Inflammatory macrophage (primary cell): ENCODE measurements at regions not wholly inside any gene's neighbourhood (a gene's known extent, or its start where the extent isn't known, plus 50 kb on each side); places are given as distances from the start of the nearest gene placed in this dataset.

ENCODE experiments used
- DNase-seq, 2 donors: peaks; one replicate each; pipeline ENCODE4 v3.0.0-alpha.2; 2020 to 2022

DNA sequence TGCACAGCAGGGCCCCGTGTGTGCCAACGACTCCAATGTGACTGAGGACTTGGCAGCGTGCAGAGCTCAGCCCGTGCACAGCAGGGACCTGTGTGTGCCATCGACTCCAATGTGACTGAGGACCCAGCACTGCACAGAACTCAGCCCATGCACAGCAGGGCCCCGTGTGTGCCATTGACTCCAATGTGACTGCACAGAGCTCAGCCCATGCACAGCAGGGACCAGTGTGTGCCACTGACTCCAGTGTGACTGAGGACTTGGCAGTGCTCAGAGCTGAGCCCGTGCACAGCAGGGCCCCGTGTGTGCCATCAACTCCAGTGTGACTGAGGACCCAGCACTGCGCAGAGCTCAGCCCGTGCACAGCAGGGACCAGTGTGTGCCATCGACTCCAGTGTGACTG, 347.8 kb upstream of the B3GAT1 start:
- no peak for DNase-seq

DNA sequence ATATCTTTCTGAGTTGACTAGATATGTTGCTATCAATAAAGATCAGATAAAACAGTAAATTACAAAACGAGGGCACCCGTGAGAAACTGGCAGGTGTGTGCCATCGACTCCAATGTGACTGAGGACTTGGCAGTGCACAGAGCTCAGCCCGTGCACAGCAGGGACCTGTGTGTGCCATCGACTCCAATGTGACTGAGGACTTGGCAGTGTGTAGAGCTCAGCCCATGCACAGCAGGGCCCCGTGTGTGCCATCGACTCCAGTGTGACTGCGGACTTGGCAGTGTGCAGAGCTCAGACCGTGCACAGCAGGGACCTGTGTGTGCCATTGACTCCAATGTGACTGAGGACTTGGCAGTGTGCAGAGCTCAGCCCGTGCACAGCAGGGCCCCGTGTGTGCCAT, 347.2 kb upstream of the B3GAT1 start:
- DNase-seq, result no peak

DNA sequence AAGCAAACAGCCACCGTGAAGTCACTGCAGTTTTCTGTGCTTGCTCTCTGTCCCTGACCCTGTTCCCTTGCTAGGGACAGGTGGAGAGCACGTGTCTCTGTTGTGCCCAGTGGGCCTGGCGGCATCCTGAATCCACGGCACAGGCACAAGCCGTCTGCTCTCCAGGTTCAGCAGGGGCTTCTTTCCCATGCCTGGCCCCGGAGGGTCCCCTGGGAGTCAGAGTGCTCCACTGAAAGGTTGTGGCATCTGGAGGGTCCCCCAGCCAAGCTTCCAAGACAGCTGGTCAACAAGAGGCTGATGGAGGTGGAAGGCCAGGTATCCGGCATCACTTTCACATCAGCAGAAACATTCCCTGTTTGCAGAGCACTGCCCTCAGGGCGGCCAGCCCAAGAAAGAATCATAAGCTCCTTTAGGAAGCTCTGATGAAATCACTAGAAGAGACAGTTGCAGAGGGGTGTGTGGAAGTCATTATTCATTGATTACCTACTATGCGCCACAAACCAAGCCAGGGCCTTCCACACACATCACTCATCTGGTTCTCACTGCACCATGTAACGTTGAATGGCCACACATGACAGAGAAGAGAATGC, 346.4 kb upstream of the B3GAT1 start:
- no peak for DNase-seq

DNA sequence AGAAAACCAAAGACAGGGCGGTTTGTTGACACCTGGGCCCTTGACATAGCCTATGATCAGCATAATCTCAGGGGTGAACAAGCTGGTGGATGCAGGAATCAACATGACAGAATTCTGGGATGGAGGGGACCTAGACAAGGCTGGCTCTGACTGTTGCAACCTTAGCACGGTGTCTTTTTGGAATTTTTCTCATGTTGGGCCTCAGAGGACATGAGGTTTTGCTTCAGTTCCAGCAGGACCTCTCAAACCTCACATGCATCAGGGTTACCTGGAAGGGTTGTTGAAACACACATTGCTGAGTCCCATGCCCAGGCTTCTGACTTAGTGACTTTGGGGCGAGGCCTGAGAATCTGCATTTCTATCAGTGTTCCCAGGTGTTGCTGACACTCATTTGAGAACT, 345.6 kb upstream of the B3GAT1 start:
- no peak for DNase-seq

DNA sequence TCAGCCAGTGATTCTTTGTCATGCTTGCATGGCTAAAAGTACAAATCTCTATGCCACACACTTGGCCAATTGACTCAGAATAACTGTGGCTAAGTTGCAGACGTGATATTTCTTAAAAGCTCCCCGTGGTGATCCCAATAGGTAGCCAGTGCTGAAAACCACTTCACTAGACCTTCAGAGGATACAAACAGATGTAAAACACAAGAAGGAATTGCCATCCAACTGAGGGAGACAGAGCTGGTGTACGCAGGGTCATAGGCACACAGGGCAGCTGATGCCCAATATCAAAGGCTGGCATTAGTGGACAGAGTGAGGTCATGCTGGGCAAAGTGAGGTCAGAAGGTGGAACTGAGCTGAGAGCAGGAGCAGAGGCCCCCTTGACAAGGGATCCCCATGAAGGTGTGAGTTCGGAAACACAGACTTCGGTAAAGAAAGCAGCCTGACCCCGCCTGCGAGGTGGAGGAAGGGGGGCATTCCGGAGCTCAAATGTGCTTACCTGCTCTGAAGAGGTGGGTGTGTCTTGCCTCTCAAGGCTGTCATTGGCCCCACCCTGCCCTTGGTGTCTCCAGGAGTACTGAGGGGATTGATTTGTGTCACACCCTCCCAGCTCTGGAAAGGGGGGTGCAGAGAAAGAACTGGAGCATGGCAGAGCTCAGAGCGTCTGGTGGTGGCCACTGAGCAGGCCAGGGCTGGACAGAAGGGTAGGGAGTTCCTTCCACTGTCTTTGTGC, 344.9 kb upstream of the B3GAT1 start:
- DNase-seq, result no peak

DNA sequence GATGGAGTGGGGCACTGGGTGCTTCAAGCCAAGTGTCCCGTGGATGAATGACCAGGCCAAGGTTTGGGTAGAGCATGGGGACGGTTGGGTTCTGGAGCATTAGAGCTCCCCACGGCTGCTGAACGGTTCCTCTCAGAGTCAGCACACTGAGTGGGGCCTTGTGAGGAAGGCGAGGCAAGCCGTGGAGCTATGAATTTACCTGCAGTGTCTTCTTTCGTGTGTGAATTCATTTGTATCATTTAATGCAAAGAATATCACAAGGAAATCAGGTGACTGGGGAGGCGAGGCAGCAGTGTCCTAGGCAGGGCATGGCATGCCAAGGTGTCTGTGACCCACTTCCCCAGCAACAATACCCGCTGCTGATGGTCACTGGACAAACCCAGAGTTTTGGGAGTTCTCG, 343.5 kb upstream of the B3GAT1 start:
- no peak for DNase-seq

DNA sequence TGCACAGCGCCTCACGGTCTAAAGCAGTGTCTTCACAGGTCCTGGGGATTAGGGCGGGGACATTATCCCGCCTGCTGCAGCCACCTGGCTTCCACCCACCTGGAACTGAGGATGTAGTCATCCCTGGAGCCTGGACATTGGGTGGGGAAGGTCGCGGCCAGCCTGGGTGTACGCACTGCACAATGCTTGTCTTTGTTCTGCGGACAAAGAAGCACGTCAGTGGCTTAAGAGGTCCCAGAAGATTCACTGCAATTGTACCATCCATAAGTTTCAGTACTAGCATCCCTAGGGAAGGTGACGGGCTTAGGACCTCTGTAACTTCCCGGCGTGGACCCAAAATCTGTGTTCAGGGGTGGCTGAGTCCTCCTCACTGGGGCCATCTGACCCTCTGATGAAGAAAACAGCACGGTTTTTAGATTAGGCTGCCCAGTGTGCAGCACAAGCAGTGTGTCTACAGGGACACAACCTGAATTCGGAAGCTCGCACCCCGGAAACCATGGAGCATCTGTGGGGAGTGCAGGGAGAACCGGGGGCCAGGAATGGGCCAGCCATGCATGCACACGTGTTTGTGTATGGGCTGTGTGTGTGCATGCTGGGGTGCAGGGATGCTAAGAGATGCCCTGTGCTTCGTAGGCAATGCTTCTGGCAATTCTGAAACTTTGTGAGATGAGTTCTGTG, 342.6 kb upstream of the B3GAT1 start:
- no peak for DNase-seq

DNA sequence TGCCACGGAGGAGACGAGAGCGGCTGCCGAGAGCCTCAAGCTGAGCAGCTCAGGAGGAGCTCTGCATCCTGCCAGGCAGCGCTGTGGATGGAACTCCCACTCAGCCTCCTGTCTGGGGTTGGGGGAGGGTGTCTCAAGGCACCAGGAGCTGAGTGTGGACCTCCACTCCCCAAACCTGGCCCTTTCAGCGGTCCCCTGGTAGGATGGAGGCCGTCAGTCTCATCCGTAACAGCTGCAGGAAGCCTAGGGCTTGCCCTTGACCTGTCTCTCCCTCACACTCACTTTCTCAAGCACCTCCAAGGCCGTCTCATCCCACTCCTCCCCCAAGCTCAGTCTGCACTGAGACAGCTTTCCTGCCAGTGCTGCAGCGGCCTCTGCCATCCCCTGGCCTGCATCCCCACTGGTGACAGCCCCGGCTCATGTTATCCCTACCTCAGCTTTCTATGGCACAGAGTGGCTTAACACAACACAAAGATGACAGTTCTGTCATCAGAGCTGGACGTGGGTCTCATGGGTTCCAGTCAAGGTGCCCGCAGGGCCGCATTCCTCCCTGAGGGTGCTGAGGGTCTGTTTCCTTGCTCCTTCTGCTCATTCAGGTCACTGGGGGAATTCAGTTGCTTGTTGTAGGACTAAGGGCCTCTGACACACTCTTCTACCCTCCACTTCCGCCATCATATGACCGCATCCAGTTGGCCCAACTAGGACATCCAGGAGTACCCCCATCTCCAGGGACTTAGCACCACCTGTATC, 341.9 kb upstream of the B3GAT1 start:
- DNase-seq, result no peak

DNA sequence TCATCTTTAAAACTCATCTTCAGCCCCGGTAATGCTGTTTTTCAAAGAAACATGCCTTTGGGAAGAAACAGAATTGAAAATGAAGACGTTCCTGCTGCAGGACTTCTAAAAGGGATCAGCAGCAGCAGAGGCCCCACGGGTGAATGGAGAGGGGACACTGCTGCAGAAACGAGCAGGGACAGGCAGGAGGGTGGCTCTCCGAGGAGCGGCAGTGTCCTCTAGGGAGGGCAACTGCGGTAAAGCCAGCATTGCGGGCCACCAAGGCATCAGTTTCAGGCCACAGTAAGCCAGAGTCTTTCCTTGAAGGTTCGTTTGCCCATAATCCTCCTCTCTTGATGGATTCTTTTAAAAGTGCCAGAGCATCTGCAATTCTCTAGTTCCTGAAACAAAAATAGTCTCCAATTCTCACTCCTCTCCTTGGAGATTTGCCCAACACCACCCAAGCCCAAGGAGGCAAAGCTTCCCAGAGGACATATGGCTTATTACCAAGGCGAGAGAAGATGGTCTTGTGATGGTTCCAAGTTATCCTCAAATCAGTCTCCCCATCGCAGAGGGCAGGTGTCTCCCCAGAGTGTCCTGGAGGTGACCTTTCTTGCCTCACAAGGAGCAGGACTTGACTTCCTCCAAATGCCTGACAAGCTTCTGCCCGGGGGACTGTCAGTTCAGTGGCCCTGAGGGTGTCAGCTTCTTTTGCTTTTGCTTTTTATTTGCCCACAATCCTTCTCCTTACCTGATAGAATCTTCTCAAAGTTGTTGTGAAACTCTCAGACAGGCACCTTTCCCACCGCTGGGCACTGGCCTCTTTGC, 341.1 kb upstream of the B3GAT1 start:
- no peak for DNase-seq

DNA sequence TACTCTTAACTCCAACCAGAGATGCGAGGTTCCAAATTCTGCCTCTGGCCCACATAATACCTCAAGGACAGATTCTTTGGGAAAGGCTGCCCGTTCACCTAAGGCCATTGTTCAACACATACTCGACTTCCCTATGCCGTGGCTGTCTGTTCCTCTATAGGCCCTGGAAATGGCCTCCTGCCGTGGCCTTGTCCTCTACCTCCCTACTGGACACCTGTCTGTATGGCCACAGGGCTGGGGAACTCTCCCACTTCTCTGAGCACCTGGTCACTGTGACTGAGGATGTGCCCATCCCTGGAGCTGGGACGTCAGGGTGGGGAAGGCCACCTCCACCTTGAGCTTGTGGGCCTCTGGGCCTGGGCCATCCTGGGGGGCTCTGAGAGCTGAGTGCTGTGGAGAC, 340.5 kb upstream of the B3GAT1 start:
- DNase-seq, result no peak

DNA sequence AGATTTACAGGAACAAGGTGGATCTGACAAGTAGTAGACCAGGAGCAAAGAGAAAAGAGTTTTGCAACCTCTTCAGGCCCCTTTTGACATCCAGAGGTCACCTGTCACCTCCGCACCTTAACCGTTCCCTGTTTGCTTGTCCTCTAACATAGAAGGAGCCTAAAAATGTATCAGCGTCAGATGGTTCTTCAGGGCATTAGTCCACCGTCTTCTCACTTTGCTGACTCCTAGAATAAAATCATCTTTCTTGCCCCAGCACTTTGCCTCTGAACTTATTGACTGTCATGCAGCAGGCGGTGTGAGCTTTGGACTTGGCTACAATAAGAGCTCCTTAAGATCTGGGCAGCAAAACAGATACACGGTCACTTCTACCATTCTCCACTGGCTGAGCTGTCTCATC, 339.7 kb upstream of the B3GAT1 start:
- no peak for DNase-seq

DNA sequence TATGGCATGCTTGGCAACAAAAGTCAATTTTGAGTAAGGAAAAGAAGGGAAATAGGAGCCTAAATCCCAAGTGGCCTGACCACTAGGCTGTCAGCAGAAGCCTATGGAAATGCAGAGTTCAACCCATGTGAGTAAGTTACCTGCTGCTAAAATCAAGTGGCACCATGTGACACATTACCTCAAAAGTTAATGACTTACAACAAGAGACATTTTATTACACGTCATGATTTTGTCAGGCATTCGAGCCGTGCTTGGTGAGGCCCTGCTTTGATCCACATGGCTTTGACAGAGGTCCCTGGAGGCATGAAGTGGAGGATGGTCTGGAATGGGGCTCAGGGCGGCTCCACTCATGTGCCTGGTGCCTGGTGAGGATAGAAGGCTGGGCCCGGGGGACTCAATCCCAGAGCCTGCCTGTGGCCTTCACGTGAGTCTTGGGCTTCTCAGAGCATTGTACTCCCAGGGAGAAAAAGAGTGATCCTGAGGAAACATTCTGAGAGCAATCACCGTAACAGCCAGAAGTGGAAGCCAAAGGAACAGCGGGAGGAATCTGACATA, 339.1 kb upstream of the B3GAT1 start:
- no peak for DNase-seq

DNA sequence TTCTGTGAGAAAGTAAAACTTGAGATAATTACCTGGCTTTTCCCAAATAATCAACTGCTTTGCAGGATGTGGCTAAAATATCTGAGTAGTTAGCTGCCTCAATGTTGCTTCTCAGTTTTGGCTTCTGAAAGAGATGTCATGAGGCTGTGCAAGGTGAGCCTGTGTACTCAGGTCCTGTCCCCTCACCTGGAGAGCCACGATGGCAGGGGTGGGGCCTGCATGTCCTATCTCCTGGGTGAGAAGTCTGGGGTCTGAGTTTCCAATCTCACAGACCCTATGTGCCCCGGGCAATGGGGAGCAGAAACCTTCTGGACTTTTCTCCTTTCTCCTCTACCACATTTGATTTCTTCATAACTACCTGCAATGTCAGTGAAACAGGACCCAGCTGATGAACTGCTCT, 338.6 kb upstream of the B3GAT1 start:
- DNase-seq, result no peak

DNA sequence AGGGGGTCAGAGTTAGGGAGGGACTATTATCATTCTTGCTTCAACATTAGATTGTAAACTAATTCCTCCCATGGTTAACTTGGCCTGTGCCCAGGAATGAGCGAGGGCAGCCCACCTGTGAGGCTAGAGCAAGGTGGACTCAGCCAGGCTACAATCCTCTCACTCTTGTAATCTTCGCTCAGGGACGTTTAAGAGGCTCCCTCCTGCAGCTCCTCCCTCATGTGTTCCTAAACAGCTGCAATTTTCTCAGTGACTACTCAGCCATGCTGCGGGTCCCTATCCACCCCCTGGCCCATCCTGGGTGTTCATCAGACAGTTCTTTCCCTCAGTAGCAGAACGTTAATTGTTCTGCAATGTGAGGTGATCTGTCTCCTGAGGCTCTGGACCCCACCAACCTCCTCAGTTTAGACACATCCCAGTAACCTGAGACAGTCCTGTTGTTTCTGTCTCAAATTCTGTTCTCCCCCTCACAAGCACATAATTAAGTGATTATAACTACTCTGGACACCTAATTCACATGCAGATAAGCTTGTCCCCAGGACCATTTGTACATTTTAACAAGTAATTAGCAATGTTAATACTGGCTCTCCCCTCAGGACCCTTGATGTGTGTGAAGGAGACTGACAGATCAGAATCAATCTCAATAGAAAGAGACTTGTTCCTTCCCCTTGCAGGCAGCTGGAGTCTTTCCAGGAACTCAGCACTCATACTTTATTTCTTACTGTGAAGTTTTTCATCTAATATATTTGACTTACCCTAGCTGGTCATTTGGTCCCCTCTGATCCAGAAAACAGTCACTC, 337.2 kb upstream of the B3GAT1 start:
- no peak for DNase-seq

DNA sequence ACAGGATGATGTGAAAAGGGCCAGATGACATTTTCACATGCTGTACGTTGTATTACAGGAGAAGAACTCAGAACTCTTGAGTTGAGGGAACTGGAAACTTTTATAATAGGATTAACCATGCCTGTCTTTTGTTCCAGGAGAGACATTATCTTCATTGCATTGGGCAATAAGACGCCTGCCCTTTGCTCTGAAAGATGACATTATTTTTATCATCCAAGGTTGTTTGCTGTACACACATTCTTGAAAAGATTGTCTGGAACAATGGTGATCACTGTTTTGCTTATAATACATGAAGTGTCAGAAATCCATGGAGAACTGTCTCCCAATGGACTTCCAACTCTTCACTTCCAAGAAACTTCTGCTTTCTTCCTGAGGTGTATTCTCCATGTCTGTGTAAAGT, 334.6 kb upstream of the B3GAT1 start:
- DNase-seq, result no peak

DNA sequence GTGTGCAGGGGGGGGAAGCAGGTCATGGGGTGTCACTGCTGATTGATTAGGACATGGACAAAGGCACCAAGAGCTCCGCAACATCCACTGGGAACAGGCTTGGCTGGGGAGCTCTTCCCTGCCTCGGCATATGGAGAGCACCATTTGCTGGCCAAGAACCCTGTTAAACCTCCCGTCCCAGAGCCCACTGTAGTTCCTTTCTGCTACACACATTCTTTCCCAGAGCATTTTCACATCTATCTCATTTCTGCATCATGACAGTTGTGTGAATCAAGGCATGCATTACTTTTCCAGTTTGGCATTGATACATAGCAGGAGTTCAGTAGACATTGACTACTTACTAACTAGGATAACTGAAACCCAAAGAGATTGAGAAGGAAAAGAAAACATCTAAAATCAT, 333.4 kb upstream of the B3GAT1 start:
- DNase-seq, result no peak

DNA sequence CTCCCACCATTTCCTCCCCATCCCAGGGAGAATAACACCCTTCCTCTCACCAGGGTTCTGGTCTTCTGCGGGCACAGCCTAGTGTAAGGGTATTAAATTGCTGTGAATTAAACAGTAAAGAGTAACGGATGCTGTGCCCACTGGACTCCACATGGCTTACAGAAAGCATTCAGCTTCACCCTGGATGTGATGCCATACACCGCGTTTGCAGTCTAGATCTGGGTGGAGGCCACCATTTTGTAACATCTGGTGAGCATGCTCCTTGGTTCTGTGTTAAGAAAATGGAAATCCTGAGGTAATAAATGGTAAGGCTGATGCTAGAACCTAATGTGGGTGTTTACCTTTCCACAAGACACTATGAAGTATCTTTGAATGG, 331.8 kb upstream of the B3GAT1 start:
- no peak for DNase-seq

DNA sequence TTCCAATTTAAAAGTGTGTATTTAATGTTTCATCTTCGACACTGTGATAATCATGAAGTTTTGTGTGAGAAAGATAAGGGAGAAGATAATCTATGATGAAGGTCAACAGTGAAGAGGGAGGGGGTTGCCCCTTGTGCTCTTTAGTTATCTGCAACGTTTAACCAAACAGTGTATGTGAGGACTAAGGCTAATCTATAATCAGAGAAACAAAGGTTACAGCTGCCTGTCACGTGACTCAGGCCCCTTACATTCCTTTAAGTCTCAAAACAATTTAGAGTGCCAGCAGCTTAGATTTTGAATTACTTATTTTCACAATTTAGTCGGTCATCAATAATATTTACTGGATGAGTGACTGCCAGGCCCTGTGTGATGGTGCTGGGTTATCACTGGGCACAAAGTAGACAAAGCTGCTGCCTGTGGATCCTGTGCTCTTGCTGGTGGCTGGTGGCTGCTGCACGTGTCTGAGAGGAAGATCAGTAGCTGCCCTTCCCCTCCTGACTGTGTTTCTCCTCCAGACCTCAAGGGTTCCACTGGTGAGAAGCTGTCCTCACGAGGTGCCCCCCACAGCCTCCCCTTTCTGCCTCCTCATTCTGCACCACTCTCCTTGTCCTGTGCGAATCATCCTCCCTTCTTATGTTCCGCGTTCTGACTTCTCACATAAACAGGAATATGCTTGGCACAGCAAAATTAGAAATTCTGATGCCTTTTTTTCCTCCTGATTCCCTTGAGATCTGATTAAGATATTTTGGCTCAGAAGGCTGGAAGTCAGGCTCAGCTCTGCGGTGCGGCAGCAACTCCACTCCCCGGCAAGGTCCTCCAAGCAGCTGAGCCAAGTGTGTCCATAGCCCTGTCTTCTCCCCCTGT, 331.1 kb upstream of the B3GAT1 start:
- no peak for DNase-seq

DNA sequence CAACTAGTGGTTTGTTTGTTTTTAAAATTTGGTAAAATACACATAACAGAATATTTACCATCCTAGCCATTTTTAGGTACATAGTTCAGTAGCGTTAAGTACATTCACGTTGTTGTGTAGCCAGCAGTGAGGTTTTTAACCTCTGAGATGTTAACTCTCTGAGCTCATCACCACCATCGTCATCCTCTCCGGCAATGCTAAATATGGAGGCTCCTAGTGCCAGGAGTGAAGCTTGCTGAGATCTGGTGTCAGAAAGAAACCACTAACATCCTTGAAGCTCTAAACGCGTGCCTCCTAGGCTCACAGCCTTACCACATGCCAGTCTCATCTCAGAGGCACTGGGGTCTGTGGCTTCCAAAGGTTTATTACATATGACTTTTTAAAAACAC, 330.2 kb upstream of the B3GAT1 start:
- no peak for DNase-seq

DNA sequence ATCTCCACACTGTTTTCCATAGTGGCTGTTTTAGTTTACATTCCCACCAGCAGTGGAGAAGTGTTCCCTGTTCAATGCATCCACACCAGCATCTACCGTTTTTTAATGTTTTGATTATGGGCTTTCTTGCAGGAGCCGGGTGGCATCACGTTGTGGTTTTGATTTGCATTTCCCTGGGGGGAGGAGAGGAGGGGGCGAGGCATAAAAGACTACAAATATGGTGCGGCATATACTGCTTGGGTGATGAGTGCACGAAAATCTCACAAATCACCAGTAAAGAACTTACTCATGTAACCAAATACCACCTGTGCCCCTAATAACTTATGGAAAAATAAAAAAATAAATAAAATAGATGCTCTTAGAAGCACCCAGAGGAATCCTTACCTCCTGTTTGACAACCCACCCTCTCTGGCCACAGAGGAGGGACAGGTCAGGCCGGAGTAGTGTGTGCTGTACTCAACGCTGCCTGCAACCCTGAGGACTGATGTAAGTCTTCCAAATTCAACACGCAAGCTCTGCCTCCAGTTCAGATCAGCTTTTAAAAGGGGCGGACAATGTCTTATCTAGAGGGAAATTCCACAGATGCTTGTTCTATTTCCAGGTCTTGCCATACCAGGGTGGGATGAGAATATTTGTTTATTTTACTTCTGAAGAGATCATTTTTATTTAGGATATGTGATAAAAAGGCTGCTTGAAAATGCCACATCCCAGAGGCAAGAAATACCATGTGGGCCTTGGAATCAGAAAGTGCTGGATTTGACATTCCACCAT, 329.6 kb upstream of the B3GAT1 start:
- no peak for DNase-seq
